ENCODE measurements at regions not wholly inside any gene's neighbourhood (a gene's known extent, or its start where the extent isn't known, plus 50 kb on each side); places are given as distances from the start of the nearest gene placed in this dataset.

DNA sequence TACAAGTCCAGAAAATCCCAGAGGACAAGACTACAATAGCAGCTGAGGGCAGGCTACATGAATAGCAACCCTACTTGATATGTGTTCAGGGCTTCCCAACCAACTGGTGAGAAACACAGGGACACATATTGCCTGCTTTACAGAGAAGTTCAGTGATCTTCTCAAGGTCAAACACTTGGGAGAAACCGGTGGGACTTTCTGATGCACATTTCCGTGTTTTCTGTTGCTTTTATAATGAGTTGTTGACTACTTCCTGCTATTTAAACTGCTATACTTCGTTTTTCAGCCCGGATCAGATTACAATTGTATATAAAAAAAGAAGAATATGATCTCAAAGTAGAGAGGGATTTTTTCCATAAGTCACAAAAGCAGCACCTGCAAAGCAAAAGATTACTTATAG, 175.1 kb downstream of the SNX18 start:
- TF ChIP-seq, protein P1, sequence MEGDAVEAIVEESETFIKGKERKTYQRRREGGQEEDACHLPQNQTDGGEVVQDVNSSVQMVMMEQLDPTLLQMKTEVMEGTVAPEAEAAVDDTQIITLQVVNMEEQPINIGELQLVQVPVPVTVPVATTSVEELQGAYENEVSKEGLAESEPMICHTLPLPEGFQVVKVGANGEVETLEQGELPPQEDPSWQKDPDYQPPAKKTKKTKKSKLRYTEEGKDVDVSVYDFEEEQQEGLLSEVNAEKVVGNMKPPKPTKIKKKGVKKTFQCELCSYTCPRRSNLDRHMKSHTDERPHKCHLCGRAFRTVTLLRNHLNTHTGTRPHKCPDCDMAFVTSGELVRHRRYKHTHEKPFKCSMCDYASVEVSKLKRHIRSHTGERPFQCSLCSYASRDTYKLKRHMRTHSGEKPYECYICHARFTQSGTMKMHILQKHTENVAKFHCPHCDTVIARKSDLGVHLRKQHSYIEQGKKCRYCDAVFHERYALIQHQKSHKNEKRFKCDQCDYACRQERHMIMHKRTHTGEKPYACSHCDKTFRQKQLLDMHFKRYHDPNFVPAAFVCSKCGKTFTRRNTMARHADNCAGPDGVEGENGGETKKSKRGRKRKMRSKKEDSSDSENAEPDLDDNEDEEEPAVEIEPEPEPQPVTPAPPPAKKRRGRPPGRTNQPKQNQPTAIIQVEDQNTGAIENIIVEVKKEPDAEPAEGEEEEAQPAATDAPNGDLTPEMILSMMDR (IDR thresholded peaks at IDR 0.05; ENCODE audit: unreplicated experiment), result no peak
- DNase-seq (ENCODE audit: low spot score), result no peak
- no peaks in the 10 kb centered on the region for H3K4me1 Mint-ChIP-seq (ENCODE audit: unreplicated experiment)
- no peak overlapping the region for H3K4me3 Mint-ChIP-seq (ENCODE audit: unreplicated experiment)
- H3K27me3 Mint-ChIP-seq (ENCODE audit: unreplicated experiment), result peaks cover 3% of the 10 kb centered on the region
- H3K36me3 Mint-ChIP-seq (ENCODE audit: low read depth, unreplicated experiment), result no peaks in the 10 kb centered on the region
- no peaks in the 10 kb centered on the region for H3K9me3 Mint-ChIP-seq (ENCODE audit: unreplicated experiment)
- no peak overlapping the region for H3K27ac Mint-ChIP-seq (ENCODE audit: unreplicated experiment)

DNA sequence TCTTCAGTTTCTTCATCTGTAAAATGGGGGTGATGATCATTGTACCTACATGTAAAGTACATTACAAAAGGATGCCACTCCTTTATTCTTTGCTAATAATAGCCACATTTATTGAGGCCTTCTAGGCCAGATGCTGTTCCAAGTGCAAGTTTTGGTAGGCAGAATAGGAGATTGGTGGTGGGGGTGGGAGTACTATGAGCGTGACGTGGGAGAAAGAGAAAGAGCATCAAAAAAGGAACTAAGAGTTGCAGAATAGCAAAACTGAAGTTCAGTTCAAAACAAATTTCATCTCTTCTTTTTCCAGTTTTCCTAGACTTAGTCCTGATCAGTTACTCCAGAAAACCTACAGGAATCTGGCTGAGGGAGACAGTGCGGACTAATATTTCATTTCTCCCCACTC, 174.1 kb downstream of the SNX18 start:
- H3K27me3 Mint-ChIP-seq (ENCODE audit: unreplicated experiment), result peaks cover 3% of the 10 kb centered on the region
- H3K9me3 Mint-ChIP-seq (ENCODE audit: unreplicated experiment), result no peaks in the 10 kb centered on the region
- no peak overlapping the region for H3K4me3 Mint-ChIP-seq (ENCODE audit: unreplicated experiment)
- H3K36me3 Mint-ChIP-seq (ENCODE audit: low read depth, unreplicated experiment), result no peaks in the 10 kb centered on the region
- H3K4me1 Mint-ChIP-seq (ENCODE audit: unreplicated experiment), result no peaks in the 10 kb centered on the region
- no peak for DNase-seq (ENCODE audit: low spot score)
- no peak overlapping the region for H3K27ac Mint-ChIP-seq (ENCODE audit: unreplicated experiment)
- TF ChIP-seq, protein P1 (IDR thresholded peaks at IDR 0.05; ENCODE audit: unreplicated experiment), result no peak

DNA sequence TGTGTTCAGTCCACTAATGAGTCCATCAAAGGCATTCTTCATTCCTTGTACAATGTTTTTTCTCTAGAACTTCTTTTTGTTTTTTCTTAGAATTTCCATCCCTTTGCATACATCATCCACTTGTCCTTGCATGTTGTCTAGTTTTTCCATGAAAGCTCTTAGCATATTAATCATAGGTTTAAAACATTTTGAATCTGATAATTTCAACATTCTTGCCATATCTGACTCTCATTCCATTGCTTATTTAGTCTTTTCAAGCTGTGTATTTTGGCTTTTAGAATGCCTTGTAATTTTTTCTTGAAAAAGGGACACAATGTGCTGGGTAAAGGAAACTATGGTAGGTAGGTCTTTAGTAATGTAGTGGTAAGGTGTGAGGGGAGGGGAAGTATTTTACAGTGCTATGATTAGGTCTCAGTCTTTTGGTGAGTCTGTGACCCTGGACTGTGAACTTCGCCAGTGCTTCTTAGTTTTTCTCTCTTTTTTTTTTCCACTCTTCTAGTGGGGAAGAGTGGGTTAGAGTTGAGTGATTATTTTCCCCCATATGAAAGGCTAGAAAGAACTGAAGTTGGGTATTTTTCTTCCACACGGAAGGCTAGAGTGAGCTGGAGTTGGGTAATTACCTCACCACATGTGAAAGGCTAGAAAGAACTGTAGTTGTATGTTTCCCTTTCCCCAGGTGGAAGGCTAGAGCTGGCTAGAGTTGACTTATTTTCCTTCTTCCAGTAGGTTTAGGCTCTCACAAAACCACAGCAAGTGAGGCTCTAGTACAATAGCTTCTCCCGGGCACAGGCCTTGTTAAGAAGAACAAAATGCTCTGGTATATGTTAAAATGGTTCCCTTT, 172.1 kb downstream of the SNX18 start:
- Mint-ChIP-seq H3K9me3 (ENCODE audit: unreplicated experiment) (no peaks in the 10 kb centered on the region), H3K4me3 (ENCODE audit: unreplicated experiment) (no peak overlapping the region), H3K27ac (ENCODE audit: unreplicated experiment) (no peak overlapping the region), H3K27me3 (ENCODE audit: unreplicated experiment) (peaks cover 2% of the 10 kb centered on the region), H3K36me3 (ENCODE audit: low read depth, unreplicated experiment) (no peaks in the 10 kb centered on the region), H3K4me1 (ENCODE audit: unreplicated experiment) (no peaks in the 10 kb centered on the region)
- DNase-seq (ENCODE audit: low spot score), result no peak
- TF ChIP-seq, protein P1 (IDR thresholded peaks at IDR 0.05; ENCODE audit: unreplicated experiment), result no peak

DNA sequence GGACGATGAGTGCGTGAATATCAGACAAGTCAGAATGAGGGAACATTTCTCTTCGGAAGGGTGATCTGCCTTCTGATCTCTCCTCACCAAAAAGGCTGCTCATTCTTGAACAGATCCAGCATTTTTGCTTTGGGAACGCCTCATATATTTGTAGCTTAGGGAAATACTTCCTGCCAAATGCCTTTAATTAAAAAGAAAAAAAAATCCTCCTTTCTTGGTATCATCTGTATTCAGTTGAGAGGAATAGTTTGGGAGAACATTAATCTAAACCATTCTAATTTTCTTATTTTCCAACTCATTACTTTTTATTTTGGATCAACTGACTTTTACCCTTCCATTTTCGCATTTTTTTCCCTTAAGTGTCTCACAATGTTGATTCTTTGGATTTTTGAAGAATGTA, 163.4 kb downstream of the SNX18 start:
- no peaks in the 10 kb centered on the region for H3K36me3 Mint-ChIP-seq (ENCODE audit: low read depth, unreplicated experiment)
- no peaks in the 10 kb centered on the region for H3K9me3 Mint-ChIP-seq (ENCODE audit: unreplicated experiment)
- peaks cover 4% of the 10 kb centered on the region for H3K27me3 Mint-ChIP-seq (ENCODE audit: unreplicated experiment)
- no peak for DNase-seq (ENCODE audit: low spot score)
- no peaks in the 10 kb centered on the region for H3K4me1 Mint-ChIP-seq (ENCODE audit: unreplicated experiment)
- no peak overlapping the region for H3K4me3 Mint-ChIP-seq (ENCODE audit: unreplicated experiment)
- H3K27ac Mint-ChIP-seq (ENCODE audit: unreplicated experiment), result no peak overlapping the region
- TF ChIP-seq, protein P1 (IDR thresholded peaks at IDR 0.05; ENCODE audit: unreplicated experiment), result no peak

DNA sequence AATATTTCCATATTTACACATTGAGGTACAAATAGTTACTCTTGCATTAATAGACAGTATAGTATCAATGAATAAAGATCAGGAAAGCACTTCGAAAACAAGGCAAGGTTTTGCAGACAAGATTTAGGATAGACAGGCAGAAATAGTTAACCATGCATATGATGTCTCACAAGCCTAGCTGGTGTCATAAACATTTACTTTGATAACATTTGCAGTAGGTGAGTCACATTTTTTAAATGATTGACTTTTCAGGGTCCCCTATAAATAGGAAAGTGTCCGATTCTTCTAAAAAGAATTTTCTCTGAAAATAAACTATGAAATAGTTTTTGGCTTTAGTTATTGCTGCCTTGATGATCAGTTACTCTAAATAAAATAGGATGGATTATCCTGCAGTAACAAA, 162.1 kb downstream of the SNX18 start:
- H3K4me1 Mint-ChIP-seq (ENCODE audit: unreplicated experiment), result no peaks in the 10 kb centered on the region
- H3K27ac Mint-ChIP-seq (ENCODE audit: unreplicated experiment), result no peak overlapping the region
- peaks cover 4% of the 10 kb centered on the region for H3K27me3 Mint-ChIP-seq (ENCODE audit: unreplicated experiment)
- TF ChIP-seq, protein P1 (IDR thresholded peaks at IDR 0.05; ENCODE audit: unreplicated experiment), result no peak
- H3K4me3 Mint-ChIP-seq (ENCODE audit: unreplicated experiment), result no peak overlapping the region
- H3K9me3 Mint-ChIP-seq (ENCODE audit: unreplicated experiment), result no peaks in the 10 kb centered on the region
- no peak for DNase-seq (ENCODE audit: low spot score)
- H3K36me3 Mint-ChIP-seq (ENCODE audit: low read depth, unreplicated experiment), result no peaks in the 10 kb centered on the region

All from endothelial cell (in vitro differentiated cells).